ENCODE measurements at regions not wholly inside any gene's neighbourhood (a gene's known extent, or its start where the extent isn't known, plus 50 kb on each side); places are given as distances from the start of the nearest gene placed in this dataset.
"Not testable (repeated sequence)": the region's sequence is repeated elsewhere in the genome, so short reads cannot be mapped to it uniquely, and the experiment has no call there.

DNA sequence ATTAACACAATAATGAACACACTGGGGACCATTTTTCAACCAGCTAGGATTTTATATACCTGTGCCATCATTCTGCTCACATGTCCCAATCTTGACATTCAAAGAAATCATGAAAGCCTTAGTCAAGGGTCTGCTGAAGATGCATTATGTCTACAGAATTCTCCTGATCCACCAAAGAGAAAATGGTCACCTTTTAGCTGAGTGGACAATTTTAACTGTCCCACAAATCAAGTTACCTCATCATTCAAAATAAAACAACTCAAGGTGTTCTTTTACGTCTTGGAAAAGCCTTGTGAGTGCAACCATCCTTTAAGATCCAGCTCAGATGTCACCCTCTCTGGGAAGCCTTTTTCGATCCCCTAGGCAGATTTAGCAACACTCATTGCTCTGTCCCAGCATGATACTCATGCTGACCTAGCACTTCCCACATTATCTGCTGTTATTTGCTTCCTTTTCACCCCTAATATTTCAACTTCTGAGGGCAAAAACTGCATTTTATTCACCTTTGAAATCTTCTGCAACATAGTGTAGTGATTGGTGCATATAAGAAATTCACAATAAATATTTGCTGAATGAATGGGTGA, 80.1 kb downstream of the LMO4 start:
- intact Hi-C loops (cut with DNase I), result loop anchor here in 2 of 10 donors (10.0 kb wide), 2 partner anchors 64 to 74 kb away; no protein-coding TSS in a partner anchor
- DNase-seq (no peak), ATAC-seq (no peak)
- Histone ChIP-seq H3K27me3 (no peaks in the 10 kb centered on the region), H3K4me1 (peaks cover 0 to 4% (median 0%) of the 10 kb centered on the region in 12 donors), H3K27ac (no peak overlapping the region), H3K9me3 (no peaks in the 10 kb centered on the region), H3K4me3 (no peak overlapping the region), H3K36me3 (no peaks in the 10 kb centered on the region)
- WGBS, 4 donors, result 74 to 86% (median 81%) methylated on average over 2 of the region's 2 CpGs
- no peak for TF ChIP-seq POLR2A (IDR thresholded peaks at IDR 0.05)
- TF ChIP-seq, protein P1, sequence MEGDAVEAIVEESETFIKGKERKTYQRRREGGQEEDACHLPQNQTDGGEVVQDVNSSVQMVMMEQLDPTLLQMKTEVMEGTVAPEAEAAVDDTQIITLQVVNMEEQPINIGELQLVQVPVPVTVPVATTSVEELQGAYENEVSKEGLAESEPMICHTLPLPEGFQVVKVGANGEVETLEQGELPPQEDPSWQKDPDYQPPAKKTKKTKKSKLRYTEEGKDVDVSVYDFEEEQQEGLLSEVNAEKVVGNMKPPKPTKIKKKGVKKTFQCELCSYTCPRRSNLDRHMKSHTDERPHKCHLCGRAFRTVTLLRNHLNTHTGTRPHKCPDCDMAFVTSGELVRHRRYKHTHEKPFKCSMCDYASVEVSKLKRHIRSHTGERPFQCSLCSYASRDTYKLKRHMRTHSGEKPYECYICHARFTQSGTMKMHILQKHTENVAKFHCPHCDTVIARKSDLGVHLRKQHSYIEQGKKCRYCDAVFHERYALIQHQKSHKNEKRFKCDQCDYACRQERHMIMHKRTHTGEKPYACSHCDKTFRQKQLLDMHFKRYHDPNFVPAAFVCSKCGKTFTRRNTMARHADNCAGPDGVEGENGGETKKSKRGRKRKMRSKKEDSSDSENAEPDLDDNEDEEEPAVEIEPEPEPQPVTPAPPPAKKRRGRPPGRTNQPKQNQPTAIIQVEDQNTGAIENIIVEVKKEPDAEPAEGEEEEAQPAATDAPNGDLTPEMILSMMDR (IDR thresholded peaks at IDR 0.05), result no peak

GRCh38 chr1:87410776-87411480, 82.2 kb downstream of the LMO4 start:
- ATAC-seq, result no peak
- Histone ChIP-seq H3K4me1 (peaks cover 0 to 4% (median 0%) of the 10 kb centered on the region in 12 donors), H3K27me3 (no peaks in the 10 kb centered on the region), H3K9me3 (no peaks in the 10 kb centered on the region), H3K4me3 (no peak overlapping the region), H3K27ac (peak overlapping the region in 1 of 12 donors; percentile 1), H3K36me3 (no peaks in the 10 kb centered on the region)
- intact Hi-C loops (cut with DNase I), result no loop called here
- DNase-seq, result peak in 3 of 5 donors; percentile 25 to 51 (median 36)
- TF ChIP-seq, protein P1 (IDR thresholded peaks at IDR 0.05), result no peak
- no peak for TF ChIP-seq POLR2A (IDR thresholded peaks at IDR 0.05)
- 80 to 84% (median 81%) methylated on average over 3 of the region's 3 CpGs for WGBS, 4 donors

DNA sequence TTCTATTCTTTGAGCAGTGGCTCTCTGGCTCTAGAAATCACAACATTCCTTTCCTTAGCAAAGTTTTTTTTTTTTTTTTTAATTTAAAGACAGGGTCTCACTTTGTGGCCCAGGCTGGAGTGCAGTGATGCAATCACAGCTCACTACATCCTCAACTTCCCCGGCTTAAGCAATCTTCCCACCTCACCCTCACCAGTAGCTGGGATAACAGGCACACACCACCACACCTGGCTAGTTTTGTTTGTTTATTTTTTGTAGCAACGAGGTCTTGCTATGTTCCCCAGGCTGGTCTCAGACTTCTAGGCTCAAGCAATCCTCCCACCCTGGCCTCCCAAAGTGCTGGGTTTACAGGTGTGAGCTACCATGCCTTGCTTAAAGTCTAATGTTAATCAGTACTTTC, 85.2 kb downstream of the LMO4 start:
- H3K9me3 ChIP-seq; H3K27me3 ChIP-seq; ATAC-seq; H3K27ac ChIP-seq; H3K36me3 ChIP-seq; intact Hi-C loops (cut with DNase I); H3K4me1 ChIP-seq; DNase-seq; H3K4me3 ChIP-seq: not testable (repeated sequence)
- WGBS, 4 donors, result 65 to 75% (median 72%) methylated on average over 2 of the region's 2 CpGs

DNA sequence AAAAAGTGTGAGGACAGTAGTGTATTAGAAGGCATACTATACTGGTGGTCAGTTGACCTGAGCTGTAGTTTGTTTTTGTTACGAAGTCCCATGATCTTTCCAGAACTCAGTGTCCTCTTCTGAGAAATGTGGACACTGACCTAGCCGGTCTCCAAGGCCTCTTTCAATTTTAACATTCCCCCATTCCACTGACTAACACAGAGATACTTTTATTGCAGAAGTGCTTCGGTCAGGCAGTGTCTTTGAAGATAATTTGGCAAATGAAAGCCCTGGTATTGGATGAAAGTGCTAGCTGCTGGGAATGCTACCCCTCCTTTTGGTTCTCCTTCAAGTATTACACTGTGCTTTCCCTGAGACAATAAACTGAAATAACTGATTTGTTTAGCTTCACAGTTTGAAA, 89.4 kb downstream of the LMO4 start:
- no peak overlapping the region for H3K4me3 ChIP-seq
- no peaks in the 10 kb centered on the region for H3K36me3 ChIP-seq
- intact Hi-C loops (cut with DNase I), result no loop called here
- DNase-seq, result no peak
- H3K9me3 ChIP-seq, result peaks cover 0 to 5% (median 0%) of the 10 kb centered on the region in 12 donors
- H3K27me3 ChIP-seq, result no peaks in the 10 kb centered on the region
- no peak overlapping the region for H3K27ac ChIP-seq
- no peak for ATAC-seq
- 81 to 87% (median 84%) methylated on average over 3 of the region's 3 CpGs for WGBS, 4 donors
- TF ChIP-seq, protein P1 (IDR thresholded peaks at IDR 0.05), result no peak
- TF ChIP-seq POLR2A (IDR thresholded peaks at IDR 0.05), result no peak
- no peaks in the 10 kb centered on the region for H3K4me1 ChIP-seq
